HG02678 (cell line): ENCODE measurements at regions not wholly inside any gene's neighbourhood (a gene's known extent, or its start where the extent isn't known, plus 50 kb on each side); places are given as distances from the start of the nearest gene placed in this dataset.
"Not testable (repeated sequence)": the region's sequence is repeated elsewhere in the genome, so short reads cannot be mapped to it uniquely, and the experiment has no call there.

Source experiments
- ATAC-seq: cut with Tn5 transposase; IDR thresholded peaks from one replicate; pipeline ENCODE4 v1.9.1; 2021; ENCODE audit warnings: mild to moderate bottlenecking, moderate library complexity; ENCODE audit not compliant: unreplicated experiment

- no peak for ATAC-seq
Observed at GRCh38 chr12:127596891-127597290, 670.1 kb upstream of the TMEM132C start.

- ATAC-seq: no peak
Observed at GRCh38 chr12:127599436-127599835, 667.5 kb upstream of the TMEM132C start.

- ATAC-seq: no peak
Observed at GRCh38 chr12:127600211-127600610, 666.8 kb upstream of the TMEM132C start.

- ATAC-seq: no peak
Observed at GRCh38 chr12:127606476-127607015, 660.4 kb upstream of the TMEM132C start.

GRCh38 chr12:127607146-127607725 lies 659.7 kb upstream of the TMEM132C start:
- ATAC-seq: no peak

- ATAC-seq: not testable (repeated sequence)
Observed at GRCh38 chr12:127608359-127608758, 658.6 kb upstream of the TMEM132C start.

GRCh38 chr12:127613056-127613455 lies 653.9 kb upstream of the TMEM132C start:
- no peak for ATAC-seq

- ATAC-seq: no peak
Observed at GRCh38 chr12:127619869-127620734, 646.9 kb upstream of the TMEM132C start.

GRCh38 chr12:127620735-127621355 lies 646.1 kb upstream of the TMEM132C start:
- ATAC-seq: no peak

- ATAC-seq: no peak
Observed at GRCh38 chr12:127621366-127621765, 645.6 kb upstream of the TMEM132C start.

GRCh38 chr12:127623362-127623761 lies 643.6 kb upstream of the TMEM132C start:
- no peak for ATAC-seq

- no peak for ATAC-seq
Observed at GRCh38 chr12:127625176-127625771, 641.7 kb upstream of the TMEM132C start.

- ATAC-seq: no peak
Observed at GRCh38 chr12:127628645-127629044, 638.3 kb upstream of the TMEM132C start.

- ATAC-seq: no peak
Observed at GRCh38 chr12:127629066-127629820, 637.7 kb upstream of the TMEM132C start.

GRCh38 chr12:127632461-127632860 lies 634.5 kb upstream of the TMEM132C start:
- ATAC-seq: no peak

GRCh38 chr12:127635838-127636237 lies 631.1 kb upstream of the TMEM132C start:
- no peak for ATAC-seq

GRCh38 chr12:127636882-127637281 lies 630.1 kb upstream of the TMEM132C start:
- no peak for ATAC-seq

GRCh38 chr12:127640181-127640886 lies 626.6 kb upstream of the TMEM132C start:
- ATAC-seq: no peak

- no peak for ATAC-seq
Observed at GRCh38 chr12:127642208-127642607, 624.8 kb upstream of the TMEM132C start.

GRCh38 chr12:127648321-127648720 lies 618.6 kb upstream of the TMEM132C start:
- ATAC-seq: no peak
